Choroid plexus epithelial cell (primary cell): ENCODE measurements at regions not wholly inside any gene's neighbourhood (a gene's known extent, or its start where the extent isn't known, plus 50 kb on each side); places are given as distances from the start of the nearest gene placed in this dataset.

Source experiments
- DNase-seq: peaks from one replicate; pipeline ENCODE4 v3.0.0-alpha.2; 2010; ENCODE audit warnings: low read depth
- H3K4me3 ChIP-seq: 2 replicates; pipeline ENCODE4 v1.5.1; 2011; ENCODE audit warnings: low read depth, mild to moderate bottlenecking, control low read depth, low read length, moderate library complexity
- CTCF ChIP-seq: conservative IDR thresholded peaks from 2 replicates; pipeline ENCODE4 v1.5.1; 2011; ENCODE audit warnings: low read depth, mild to moderate bottlenecking, control low read depth, inconsistent platforms, low read length, moderate library complexity

GRCh38 chr3:105988540-105989212, 119.9 kb upstream of the CBLB start:
- TF ChIP-seq CTCF: no peak
- DNase-seq: peak; percentile 30
- H3K4me3 ChIP-seq: no peak overlapping the region

GRCh38 chr3:105996781-105997180, 128.0 kb upstream of the CBLB start:
- TF ChIP-seq CTCF: no peak

GRCh38 chr3:105997466-105997799, 128.6 kb upstream of the CBLB start:
- no peak overlapping the region for H3K4me3 ChIP-seq
- no peak for TF ChIP-seq CTCF
- DNase-seq: no peak

More at GRCh38 chr3:105996781-105997180, 128.0 kb upstream of the CBLB start:
- no peak overlapping the region for H3K4me3 ChIP-seq
- peak; percentile 58 for DNase-seq

GRCh38 chr3:105997800-105998526, 129.2 kb upstream of the CBLB start:
- DNase-seq: peak; percentile 97
- no peak for TF ChIP-seq CTCF
- peak overlapping the region; percentile 23 for H3K4me3 ChIP-seq

- H3K4me3 ChIP-seq: no peak overlapping the region
- no peak for TF ChIP-seq CTCF
- no peak for DNase-seq
These were observed 131.0 kb upstream of the CBLB start for GRCh38 chr3:105999856-106000255.

GRCh38 chr3:106001923-106002322, 133.1 kb upstream of the CBLB start:
- TF ChIP-seq CTCF: no peak
- no peak overlapping the region for H3K4me3 ChIP-seq
- DNase-seq: no peak
